Activated CD8-positive, alpha-beta T cell treated with anti-CD3 and anti-CD28 coated beads for 36 hours (primary cell): ENCODE measurements at regions not wholly inside any gene's neighbourhood (a gene's known extent, or its start where the extent isn't known, plus 50 kb on each side); places are given as distances from the start of the nearest gene placed in this dataset.
"Not testable (repeated sequence)": the region's sequence is repeated elsewhere in the genome, so short reads cannot be mapped to it uniquely, and the experiment has no call there.

Experiments used
- ATAC-seq: fragments of 200-7000 bp; cut with Tn5 transposase; one replicate; pipeline ENCODE4 v1.10.0; 2021; ENCODE audit warnings: mild to moderate bottlenecking, moderate library complexity
- CTCF ChIA-PET: fragments of 350-600 bp; sonication (Branson Sonifier 250); formaldehyde crosslinking; loops from one replicate; lab custom pipeline; 2021; ENCODE audit warnings: antibody characterized with exemption; lab: Charles Lee
- POLR2A ChIA-PET: fragments of 350-600 bp; sonication (Branson Sonifier 250); formaldehyde crosslinking; loops from one replicate; lab custom pipeline; 2021; ENCODE audit warnings: antibody characterized with exemption; lab: Charles Lee
- DNase-seq: peaks from one replicate; pipeline ENCODE4 v3.0.0-alpha.2; 2020
- H3K27ac Mint-ChIP-seq: one replicate; pipeline ENCODE4 v1.8.0; 2021; ENCODE audit warnings: mild to moderate bottlenecking, mixed read lengths
- H3K27me3 Mint-ChIP-seq: one replicate; pipeline ENCODE4 v1.8.0; 2021; ENCODE audit warnings: mixed read lengths
- H3K36me3 Mint-ChIP-seq: one replicate; pipeline ENCODE4 v1.8.0; 2021; ENCODE audit warnings: low read depth, mixed read lengths
- H3K4me1 Mint-ChIP-seq: one replicate; pipeline ENCODE4 v1.8.0; 2021; ENCODE audit warnings: low read depth, mixed read lengths
- H3K4me3 Mint-ChIP-seq: one replicate; pipeline ENCODE4 v1.8.0; 2021; ENCODE audit warnings: mild to moderate bottlenecking, moderate library complexity, mixed read lengths
- H3K9me3 Mint-ChIP-seq: one replicate; pipeline ENCODE4 v1.8.0; 2021; ENCODE audit warnings: mixed read lengths
- CTCF ChIP-seq: fragments of 200-600 bp; IDR thresholded peaks from one replicate; pipeline ENCODE4 v1.8.0; 2022; ENCODE audit warnings: antibody characterized with exemption, mild to moderate bottlenecking
- intact Hi-C: fragments of 100-400 bp; cut with micrococcal nuclease; formaldehyde crosslinking; loops from one replicate; pipeline ENCODE4 v1.10.0; 2022

- DNase-seq: no peak
- Mint-ChIP-seq H3K27me3 (no peaks in the 10 kb centered on the region), H3K36me3 (no peaks in the 10 kb centered on the region), H3K4me3 (no peak overlapping the region), H3K4me1 (no peaks in the 10 kb centered on the region), H3K9me3 (peaks cover 3% of the 10 kb centered on the region), H3K27ac (no peak overlapping the region)
- TF ChIP-seq CTCF: no peak
- ChIA-PET POLR2A (no interaction called here), CTCF (no interaction called here)
- intact Hi-C loops: no loop called here
- ATAC-seq: no peak
Observed at GRCh38 chr6:8809662-8810061, 374.3 kb upstream of the SLC35B3 start.

- Mint-ChIP-seq H3K27me3 (no peaks in the 10 kb centered on the region), H3K27ac (no peak overlapping the region), H3K36me3 (no peaks in the 10 kb centered on the region), H3K4me3 (no peak overlapping the region), H3K4me1 (no peaks in the 10 kb centered on the region), H3K9me3 (peaks cover 11% of the 10 kb centered on the region)
- DNase-seq (no peak), ATAC-seq (no peak)
- ChIA-PET CTCF (no interaction called here), POLR2A (no interaction called here)
- TF ChIP-seq CTCF: no peak
- intact Hi-C loops: no loop called here
Observed at GRCh38 chr6:8803181-8803760, 367.9 kb upstream of the SLC35B3 start.

GRCh38 chr6:8802397-8802796 is 367.1 kb upstream of the SLC35B3 start:
- CTCF ChIA-PET, H3K4me3 Mint-ChIP-seq, H3K36me3 Mint-ChIP-seq, H3K27ac Mint-ChIP-seq, H3K4me1 Mint-ChIP-seq, H3K27me3 Mint-ChIP-seq, intact Hi-C loops, ATAC-seq, POLR2A ChIA-PET, DNase-seq: not testable (repeated sequence)
- H3K9me3 Mint-ChIP-seq: peaks cover 11% of the 10 kb centered on the region

- no peak for ATAC-seq
- ChIA-PET POLR2A (no interaction called here), CTCF (no interaction called here)
- Mint-ChIP-seq H3K4me1 (no peaks in the 10 kb centered on the region), H3K27me3 (no peaks in the 10 kb centered on the region), H3K27ac (no peak overlapping the region), H3K4me3 (no peak overlapping the region), H3K9me3 (peaks cover 10% of the 10 kb centered on the region), H3K36me3 (no peaks in the 10 kb centered on the region)
- no peak for TF ChIP-seq CTCF
- DNase-seq: no peak
- intact Hi-C loops: no loop called here
Observed at GRCh38 chr6:8794420-8794819, 359.1 kb upstream of the SLC35B3 start.

- no peak for DNase-seq
- ATAC-seq: no peak
- ChIA-PET POLR2A (no interaction called here), CTCF (no interaction called here)
- Mint-ChIP-seq H3K27me3 (no peaks in the 10 kb centered on the region), H3K36me3 (no peaks in the 10 kb centered on the region), H3K27ac (no peak overlapping the region), H3K4me3 (no peak overlapping the region), H3K4me1 (no peaks in the 10 kb centered on the region), H3K9me3 (peaks cover 4% of the 10 kb centered on the region)
- TF ChIP-seq CTCF: no peak
- intact Hi-C loops: no loop called here
Observed at GRCh38 chr6:8789878-8790277, 354.5 kb upstream of the SLC35B3 start.

GRCh38 chr6:8785223-8785622 is 349.9 kb upstream of the SLC35B3 start:
- no peak for ATAC-seq
- TF ChIP-seq CTCF: no peak
- H3K27me3 Mint-ChIP-seq: peaks cover 1% of the 10 kb centered on the region

More at GRCh38 chr6:8785223-8785622, 349.9 kb upstream of the SLC35B3 start:
- CTCF ChIA-PET: no interaction called here
- H3K36me3 Mint-ChIP-seq: no peaks in the 10 kb centered on the region
- no peaks in the 10 kb centered on the region for H3K4me1 Mint-ChIP-seq
- POLR2A ChIA-PET: no interaction called here
- intact Hi-C loops: no loop called here
- no peak overlapping the region for H3K4me3 Mint-ChIP-seq
- no peak overlapping the region for H3K27ac Mint-ChIP-seq
- no peak for DNase-seq
- H3K9me3 Mint-ChIP-seq: peaks cover 9% of the 10 kb centered on the region
